GM18867 (cell line): ENCODE measurements at regions not wholly inside any gene's neighbourhood (a gene's known extent, or its start where the extent isn't known, plus 50 kb on each side); places are given as distances from the start of the nearest gene placed in this dataset.

Experiments used
- ATAC-seq: cut with Tn5 transposase; IDR thresholded peaks from one replicate; pipeline ENCODE4 v1.9.1; 2021; ENCODE audit warnings: mild to moderate bottlenecking, moderate library complexity; ENCODE audit not compliant: unreplicated experiment

DNA sequence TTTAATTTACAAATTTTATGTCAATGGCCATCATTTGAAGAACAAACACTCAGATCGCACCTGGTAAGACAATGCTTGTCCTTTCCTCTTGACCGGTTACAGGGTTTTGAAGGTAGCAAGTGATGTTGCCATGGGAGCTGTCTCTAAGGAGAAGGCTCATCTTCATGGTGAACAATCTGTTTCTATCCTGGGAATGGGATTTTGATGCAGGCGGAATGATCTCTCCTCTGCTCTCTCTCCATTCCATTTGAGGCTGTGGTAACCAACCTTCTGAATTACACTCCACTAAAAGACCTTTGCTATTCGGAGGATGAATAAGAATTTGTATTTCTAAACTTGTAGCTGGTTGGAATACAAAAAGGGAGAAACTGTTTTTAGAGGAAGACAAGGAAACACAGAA lies 57.9 kb upstream of the SLC5A9 start:
- ATAC-seq, result no peak

DNA sequence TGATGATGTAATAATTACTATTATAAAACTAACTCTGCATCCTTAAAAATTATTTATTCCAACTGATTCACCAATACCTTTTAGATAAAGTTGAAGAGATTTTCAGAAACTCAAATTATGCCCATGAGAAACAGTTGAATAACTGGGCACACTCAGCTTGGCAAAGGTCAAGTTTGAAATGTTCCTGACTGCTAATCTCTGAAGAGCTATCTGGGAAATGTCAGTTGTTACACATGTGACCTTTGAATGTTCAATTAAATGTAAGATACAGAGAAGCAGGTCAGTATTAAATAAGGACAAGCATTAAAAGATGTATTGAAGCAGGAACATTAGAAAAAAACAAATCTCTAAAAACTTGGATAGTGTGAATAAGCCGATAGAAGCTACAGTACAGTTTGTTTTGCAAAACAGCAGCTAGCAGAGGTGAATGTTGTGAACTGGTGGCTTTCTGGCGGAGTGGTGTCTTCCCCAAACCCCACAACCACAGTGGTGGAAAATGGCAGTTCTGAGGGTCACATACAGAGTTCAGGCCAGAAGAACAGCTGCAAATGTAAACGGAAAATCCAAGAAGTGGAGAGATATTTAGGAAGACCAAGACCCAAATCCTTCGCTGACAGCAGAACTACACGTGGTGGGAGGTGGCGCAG lies 61.9 kb upstream of the SLC5A9 start:
- ATAC-seq, result no peak

DNA sequence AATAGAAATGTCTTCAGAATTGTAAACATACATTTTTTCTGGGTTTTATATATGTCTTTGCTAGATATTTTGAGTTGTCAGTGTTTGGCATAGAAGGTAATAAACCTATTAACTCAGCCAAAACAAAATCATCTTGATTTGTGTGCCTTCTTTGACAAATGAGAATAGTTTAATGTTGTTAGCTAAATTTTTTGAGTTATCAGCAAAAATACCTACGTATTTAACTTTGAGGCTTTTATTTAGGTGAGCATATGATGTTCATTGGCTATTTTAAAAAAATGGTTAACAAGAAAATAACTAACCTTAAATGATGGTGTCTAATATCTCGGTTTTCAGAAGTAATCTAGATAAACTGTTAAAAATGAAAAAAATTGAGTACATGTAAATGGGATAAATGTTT lies 83.2 kb upstream of the SLC5A9 start:
- ATAC-seq, result no peak

- ATAC-seq, result no peak
Observed at GRCh38 chr1:48127735-48128685, 94.5 kb upstream of the SLC5A9 start.

GRCh38 chr1:48123647-48124046 lies 98.9 kb upstream of the SLC5A9 start:
- ATAC-seq, result no peak

GRCh38 chr1:48121955-48122354 lies 100.6 kb upstream of the SLC5A9 start:
- ATAC-seq, result no peak

DNA sequence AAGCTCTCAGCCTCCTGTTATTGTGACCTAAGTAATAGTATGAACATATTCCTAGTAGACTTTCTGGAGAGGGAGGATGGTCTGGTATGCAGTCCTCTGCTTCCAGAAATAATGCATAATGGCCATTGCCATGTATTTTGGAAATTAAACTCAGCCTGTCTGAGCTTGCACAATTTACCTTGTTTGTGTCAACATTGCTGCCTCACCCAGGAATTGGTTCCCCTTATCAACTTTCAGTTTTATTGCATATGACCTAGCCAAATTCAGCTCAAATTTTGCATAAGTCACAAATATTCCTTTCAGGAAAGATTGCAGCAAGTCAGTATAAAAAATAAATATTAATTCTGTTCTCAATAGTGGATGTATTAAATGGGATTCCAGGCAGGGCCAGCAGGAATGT lies 101.9 kb upstream of the SLC5A9 start:
- no peak for ATAC-seq

DNA sequence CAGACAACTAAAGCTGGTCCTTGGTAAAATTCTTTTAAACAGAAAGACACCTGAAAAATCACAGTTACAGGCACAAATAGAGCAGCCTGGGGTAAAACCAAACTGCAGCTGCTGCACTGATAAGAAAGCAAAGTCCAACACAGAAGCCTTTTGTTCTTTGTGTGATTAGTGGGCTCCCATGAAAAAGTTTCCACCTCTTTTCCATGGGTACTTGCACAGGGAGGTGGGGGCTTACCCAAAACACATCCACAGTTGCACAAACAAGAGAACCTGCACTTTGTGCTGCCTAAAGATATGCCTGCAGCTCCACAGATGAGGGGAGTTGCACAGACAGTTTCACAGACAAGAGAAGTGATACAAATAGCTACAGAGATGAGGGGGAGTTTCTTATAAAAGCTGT lies 106.7 kb upstream of the SLC5A9 start:
- no peak for ATAC-seq

DNA sequence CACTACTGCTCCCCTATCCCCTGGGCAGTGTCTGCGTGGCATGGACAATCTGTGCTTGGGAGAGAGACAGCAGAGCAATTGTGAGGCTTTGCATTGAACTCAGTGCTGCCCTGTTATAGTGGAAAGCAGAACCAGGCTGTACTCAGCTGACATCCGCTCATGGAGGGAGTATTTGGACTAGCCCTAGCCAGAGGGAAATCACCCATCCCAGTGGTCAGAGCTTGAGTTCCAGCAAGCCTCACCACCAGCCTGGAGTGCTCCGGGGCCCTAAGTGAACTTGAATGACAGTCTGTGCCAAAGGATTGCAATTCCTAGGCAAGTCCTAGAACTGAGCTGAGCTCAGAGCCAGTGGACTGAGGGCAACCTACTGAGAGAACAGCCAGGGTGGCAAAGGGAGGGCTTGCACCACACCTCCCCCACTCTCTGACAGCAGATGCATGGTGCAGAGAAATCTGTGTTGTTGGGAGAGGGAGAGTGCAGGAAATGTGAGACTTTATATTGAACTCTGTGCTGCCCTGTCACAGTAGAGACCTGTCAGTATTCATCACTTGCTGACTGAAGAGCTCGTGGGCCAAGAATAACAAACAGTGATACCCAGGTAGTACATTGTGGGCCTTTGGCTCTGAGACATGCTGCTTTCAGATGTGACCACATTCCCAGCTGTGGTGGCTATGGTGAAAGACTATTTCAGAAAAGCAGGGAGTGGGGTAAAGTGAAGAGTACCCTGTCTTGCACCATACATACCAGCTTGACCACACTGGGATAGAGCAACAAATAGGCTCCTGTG lies 107.7 kb upstream of the SLC5A9 start:
- ATAC-seq, result no peak

DNA sequence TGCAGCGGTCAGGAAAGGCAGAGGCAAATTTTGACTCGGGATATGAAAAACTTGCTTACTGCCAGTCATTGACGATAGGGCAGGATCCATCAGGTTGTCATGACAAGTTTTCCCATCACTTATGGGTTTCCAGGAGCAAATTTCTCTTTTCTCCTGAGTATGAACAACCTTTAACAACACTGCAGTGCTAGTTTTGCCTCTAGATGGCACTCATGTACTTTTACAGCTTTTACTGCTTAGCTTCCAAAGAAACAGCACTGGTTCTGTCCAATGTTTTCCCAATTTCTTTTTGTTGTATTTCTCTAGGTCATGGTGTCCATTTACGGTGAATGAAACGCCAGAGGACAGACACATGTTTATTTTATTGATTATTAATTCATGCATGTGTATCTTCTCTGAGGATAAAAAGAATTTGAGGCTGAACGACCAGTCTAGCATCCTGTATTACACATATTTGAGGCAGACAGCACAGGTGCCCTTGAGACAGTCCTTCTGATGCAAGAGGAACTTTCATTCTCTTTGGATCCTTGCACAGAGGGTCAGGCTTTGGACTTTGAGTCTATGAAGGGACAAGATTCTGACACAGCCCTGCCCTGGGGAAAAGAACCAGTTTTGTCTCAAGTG lies 112.3 kb upstream of the TRABD2B start:
- peak; percentile 65 for ATAC-seq

DNA sequence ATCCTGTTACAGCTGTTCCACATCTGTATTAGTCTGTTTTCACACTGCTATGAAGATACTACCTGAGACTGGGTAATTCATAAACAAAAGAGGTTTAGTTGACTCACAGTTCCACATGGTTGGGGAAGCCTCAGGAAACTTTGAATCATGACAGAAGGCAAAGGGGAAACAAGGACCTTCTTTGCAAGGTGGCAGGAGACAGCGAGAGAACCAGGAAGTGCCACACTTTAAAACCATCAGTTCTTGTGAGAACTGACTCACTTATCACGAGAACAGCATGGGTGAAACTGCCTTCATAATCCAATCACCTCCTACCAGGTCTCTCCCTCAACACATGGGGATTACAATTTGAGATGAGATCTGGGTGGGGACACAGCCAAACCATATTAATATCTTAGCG lies 110.3 kb upstream of the TRABD2B start:
- no peak for ATAC-seq

DNA sequence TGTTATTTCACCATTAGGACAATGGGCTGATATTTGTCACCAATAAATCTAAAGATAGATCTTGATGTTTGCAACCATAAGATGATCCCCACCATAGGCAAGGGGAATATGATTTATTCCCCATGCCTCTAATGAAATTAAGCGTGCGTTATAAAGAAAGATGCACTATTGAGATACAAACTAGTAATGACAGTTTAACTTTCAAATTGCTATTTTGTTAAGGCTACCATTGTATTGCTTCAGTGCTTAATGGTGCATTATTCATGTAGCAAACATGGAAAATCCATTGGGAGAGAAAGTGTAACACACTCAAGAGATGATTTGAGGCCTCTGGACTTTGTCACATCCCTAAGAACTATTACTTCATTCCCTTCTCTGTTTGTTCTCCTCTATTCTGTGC lies 108.9 kb upstream of the TRABD2B start:
- no peak for ATAC-seq

- ATAC-seq, result no peak
Observed at GRCh38 chr1:48105165-48105564, 108.0 kb upstream of the TRABD2B start.

DNA sequence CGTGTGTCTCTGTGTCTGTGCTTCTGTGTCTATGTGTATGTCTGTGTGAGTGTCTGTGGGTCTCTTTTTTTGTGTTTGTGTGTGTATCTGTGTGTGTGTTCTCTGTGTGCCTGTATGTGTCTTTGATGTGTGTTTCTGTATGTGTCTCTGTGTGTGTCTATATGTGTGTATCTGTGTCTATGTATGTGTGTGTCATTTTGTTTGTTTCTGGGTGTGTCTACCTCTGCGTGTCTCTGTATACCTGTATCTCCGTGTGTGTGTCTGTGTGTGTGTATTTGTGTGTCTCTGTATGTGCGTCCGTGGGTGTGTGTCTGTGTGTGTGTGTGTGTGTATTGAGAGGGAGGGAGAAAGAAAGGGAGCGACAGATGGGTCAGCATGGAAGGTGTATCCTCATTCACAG lies 106.3 kb upstream of the TRABD2B start:
- ATAC-seq, result no peak

DNA sequence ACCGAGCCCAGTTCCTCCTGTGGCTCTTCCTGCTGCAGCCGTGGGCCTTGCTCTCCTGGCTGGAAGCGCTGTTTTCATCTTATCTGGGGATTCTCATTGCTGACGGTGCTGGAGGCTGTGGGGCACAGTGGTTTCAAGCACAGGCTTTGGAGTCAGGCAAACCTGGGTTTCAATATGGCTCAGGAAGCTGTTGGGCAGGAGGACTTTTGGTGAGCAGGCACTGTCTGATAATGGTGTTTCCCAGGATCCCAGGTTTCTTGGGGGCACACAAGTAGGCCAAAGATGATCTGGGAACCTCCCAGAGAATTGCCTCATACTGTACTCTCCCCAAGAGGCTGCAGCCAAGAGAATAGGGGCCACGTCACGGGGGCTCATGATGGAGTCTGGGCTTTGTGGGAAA lies 105.6 kb upstream of the TRABD2B start:
- no peak for ATAC-seq

DNA sequence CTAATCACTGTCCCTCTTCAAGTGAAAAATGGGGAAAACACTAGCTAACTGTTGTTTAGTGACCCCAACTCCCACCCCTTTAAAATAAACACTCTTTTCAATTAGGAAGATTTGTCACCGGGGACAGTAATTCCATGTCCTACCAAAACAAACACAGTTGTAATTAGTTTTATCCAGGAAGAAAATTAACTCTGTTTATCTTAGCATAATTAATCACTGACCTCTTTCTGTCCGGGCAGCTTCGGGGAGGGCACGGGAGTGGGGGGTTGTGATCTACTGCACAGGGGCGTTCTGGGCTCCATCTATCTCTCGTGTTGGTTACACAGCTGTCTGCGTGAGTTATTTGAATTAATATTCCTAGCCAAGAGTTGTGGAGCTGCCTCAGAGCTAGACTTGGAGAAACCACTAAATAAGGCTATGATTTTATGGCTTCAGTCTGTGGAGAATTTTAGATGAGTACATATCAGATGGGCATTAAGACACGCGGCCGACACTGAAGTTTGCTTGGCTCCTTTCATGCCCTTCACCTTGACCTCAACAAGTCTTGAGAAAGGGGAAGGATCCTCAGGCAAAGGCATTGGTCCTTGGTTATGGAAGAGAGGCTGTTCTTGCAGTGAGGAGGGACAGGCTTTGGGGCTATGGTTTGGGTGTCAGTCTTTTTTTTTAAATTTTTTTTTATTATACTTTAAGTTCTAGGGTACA lies 102.0 kb upstream of the TRABD2B start:
- no peak for ATAC-seq

GRCh38 chr1:48093696-48094528 lies 96.7 kb upstream of the TRABD2B start:
- peak; percentile 99 for ATAC-seq

DNA sequence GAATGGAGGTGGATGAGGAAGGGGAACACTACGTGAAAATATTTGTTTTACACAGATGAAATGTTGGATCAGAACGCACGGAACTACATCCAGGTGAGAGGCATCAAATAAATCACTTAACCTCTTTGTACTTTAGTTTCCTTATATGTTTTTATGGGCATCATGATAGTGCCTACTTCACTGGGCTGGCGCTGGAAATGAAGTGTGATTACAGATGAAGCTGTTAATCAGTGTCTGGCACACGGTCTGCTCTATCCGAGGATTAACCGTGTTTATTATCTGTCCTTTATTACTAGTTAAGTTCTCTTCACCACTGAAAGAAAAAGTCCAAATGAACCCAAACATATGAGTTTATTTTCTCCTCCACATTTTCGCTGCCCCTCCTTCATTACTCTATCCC lies 96.0 kb upstream of the TRABD2B start:
- ATAC-seq, result no peak

DNA sequence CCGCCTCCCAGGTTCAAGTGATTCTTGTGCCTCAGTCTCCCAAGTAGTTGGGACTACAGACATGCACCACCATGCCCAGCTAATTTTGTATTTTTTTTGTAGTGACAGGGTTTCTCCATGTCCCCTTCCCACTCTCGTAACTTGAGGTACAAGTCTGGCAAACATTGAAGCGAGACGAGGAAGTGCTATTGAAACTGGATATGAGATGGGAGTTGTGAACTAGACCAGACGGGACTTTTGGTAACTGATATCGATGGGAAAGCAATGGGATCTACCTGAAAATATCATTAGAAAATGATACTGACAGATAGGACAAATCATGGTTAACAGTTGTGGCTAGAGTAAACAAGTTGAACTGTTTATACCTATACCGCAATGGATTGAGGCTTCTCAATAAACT lies 95.2 kb upstream of the TRABD2B start:
- ATAC-seq, result no peak
